ENCODE measurements at regions not wholly inside any gene's neighbourhood (a gene's known extent, or its start where the extent isn't known, plus 50 kb on each side); places are given as distances from the start of the nearest gene placed in this dataset.

DNA sequence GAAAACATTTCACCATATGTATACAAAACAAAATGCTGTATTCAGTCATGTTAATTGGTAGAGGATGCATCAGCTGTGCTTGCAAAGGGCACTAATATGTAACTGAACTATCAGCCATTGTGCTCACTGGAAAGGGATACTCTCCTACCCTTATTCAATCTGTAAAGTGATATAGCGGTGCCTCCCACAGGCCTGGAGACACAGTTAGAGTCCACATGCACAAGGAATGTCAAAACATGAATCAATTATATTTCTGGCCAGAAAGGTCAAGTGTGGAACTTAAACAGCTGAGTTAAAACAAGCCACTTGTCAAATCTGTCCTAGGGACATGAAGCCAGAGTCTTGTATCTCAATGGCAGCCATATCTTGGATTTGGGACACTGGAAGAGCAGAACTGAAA, 71.2 kb upstream of the IZUMO3 start:
- in situ Hi-C loops (cut with HindIII; ENCODE audit: low sequenced_read_pairs) = no loop called here
- no peak for DNase-seq (ENCODE audit: low read depth)
- TF ChIP-seq, protein P1, sequence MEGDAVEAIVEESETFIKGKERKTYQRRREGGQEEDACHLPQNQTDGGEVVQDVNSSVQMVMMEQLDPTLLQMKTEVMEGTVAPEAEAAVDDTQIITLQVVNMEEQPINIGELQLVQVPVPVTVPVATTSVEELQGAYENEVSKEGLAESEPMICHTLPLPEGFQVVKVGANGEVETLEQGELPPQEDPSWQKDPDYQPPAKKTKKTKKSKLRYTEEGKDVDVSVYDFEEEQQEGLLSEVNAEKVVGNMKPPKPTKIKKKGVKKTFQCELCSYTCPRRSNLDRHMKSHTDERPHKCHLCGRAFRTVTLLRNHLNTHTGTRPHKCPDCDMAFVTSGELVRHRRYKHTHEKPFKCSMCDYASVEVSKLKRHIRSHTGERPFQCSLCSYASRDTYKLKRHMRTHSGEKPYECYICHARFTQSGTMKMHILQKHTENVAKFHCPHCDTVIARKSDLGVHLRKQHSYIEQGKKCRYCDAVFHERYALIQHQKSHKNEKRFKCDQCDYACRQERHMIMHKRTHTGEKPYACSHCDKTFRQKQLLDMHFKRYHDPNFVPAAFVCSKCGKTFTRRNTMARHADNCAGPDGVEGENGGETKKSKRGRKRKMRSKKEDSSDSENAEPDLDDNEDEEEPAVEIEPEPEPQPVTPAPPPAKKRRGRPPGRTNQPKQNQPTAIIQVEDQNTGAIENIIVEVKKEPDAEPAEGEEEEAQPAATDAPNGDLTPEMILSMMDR (IDR thresholded peaks at IDR 0.05; ENCODE audit: low read depth, low read length, missing control alignments) = no peak
- no peak overlapping the region for H3K4me3 ChIP-seq (ENCODE audit: low read depth, low read length)

DNA sequence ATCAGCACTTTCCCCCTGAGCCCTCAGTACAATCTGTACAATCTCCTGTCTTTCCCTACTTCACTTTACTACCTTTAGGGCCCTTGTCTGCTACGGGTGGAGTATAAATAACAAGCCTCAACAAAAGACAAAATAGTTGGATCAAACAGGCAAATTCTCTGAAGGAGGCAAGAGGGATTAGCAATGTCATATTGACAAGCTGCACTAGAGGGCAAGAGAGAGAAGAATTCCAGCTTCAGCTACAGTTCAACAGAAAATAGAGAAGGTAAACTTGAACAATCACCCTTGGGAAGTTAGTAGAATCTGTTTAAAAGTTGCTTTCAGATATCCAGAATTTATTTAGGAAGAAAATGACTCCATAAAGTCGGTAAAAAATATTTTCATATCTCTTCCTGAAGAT, 68.4 kb upstream of the IZUMO3 start:
- no peak for DNase-seq (ENCODE audit: low read depth)
- H3K4me3 ChIP-seq (ENCODE audit: low read depth, low read length) = no peak overlapping the region
- in situ Hi-C loops (cut with HindIII; ENCODE audit: low sequenced_read_pairs) = no loop called here
- TF ChIP-seq, protein P1 (IDR thresholded peaks at IDR 0.05; ENCODE audit: low read depth, low read length, missing control alignments) = no peak

DNA sequence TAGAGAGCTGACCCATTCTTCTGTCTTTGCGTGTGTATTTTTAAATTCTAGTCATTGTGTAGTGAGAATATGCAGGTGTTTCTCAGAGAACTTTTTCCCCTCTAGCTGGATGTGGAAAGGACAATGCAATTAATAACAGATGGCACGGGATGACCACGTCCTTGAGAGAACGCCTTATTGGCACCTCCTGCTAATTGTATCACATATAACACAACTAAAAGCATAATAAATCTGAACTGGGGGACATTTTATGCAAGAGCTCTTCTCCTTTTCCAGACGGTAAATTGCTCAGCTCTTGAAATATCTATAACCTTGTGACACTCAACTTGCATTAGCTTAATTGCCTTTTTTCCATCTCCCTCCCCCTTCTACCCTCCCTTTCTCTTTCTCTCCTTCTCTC, 62.9 kb upstream of the IZUMO3 start:
- TF ChIP-seq, protein P1 (IDR thresholded peaks at IDR 0.05; ENCODE audit: low read depth, low read length, missing control alignments) = no peak
- no peak for DNase-seq (ENCODE audit: low read depth)
- in situ Hi-C loops (cut with HindIII; ENCODE audit: low sequenced_read_pairs) = no loop called here
- H3K4me3 ChIP-seq (ENCODE audit: low read depth, low read length) = no peak overlapping the region

DNA sequence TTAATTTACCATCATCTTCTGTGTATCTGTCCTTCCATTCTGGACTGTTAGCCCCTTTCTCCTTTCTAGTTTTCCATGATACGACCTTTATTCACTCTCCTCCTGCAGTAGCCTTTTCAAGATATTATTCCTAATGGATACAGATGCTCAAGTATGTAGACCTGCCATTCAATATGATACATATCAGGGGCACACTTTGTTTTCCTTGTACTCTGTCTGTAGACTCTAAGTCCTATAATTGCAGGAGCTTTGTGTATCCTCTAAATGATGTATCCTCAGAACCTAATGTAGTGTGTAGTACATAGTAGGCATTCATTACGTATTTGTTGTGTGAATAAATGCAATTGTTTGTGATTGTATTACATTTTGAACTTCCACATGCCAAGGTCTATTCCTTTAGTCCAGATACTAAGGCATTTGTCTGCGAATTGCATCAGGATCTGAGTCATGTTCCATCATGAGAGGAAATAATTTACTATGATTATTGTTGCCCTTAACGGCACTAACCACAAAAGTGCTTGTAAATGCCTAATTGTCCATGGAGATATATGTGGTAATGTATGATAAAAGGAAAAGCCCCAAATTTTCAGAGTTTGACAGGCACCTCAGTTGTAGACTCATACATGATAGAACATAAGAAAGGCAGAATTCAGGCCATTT, 57.1 kb upstream of the IZUMO3 start:
- DNase-seq (ENCODE audit: low read depth) = peak; percentile 3
- TF ChIP-seq, protein P1 (IDR thresholded peaks at IDR 0.05; ENCODE audit: low read depth, low read length, missing control alignments) = no peak
- in situ Hi-C loops (cut with HindIII; ENCODE audit: low sequenced_read_pairs) = no loop called here
- H3K4me3 ChIP-seq (ENCODE audit: low read depth, low read length) = no peak overlapping the region

Data from astrocyte of the cerebellum (primary cell).